GM12892 (cell line): ENCODE measurements at regions not wholly inside any gene's neighbourhood (a gene's known extent, or its start where the extent isn't known, plus 50 kb on each side); places are given as distances from the start of the nearest gene placed in this dataset.
"Not testable (repeated sequence)": the region's sequence is repeated elsewhere in the genome, so short reads cannot be mapped to it uniquely, and the experiment has no call there.

ENCODE experiments used
- DNase-seq: peaks from one replicate; pipeline ENCODE4 v3.0.0; 2011; ENCODE audit not compliant: insufficient read length
- FAIRE-seq: peaks from 2 replicates; lab custom pipeline; 2011; peaks lifted over from hg19 to GRCh38; lab: Jason Lieb, UNC
- POLR2A ChIP-seq: IDR thresholded peaks from 2 replicates; pipeline ENCODE4 v1.6.1; 2011; ENCODE audit warnings: low read depth, low read length, control low read depth
- POLR2AphosphoS5 ChIP-seq: IDR thresholded peaks from 2 replicates; pipeline ENCODE4 v1.6.1; 2011; ENCODE audit warnings: low read depth, low read length, control low read depth
- TAF1 ChIP-seq: IDR thresholded peaks from 2 replicates; pipeline ENCODE4 v1.6.1; 2011; ENCODE audit warnings: low read depth, mild to moderate bottlenecking, control low read depth, low read length, borderline replicate concordance

GRCh38 chr5:15377573-15378340, 122.2 kb upstream of the FBXL7 start:
- FAIRE-seq (no peak), DNase-seq (no peak)
- no peak for TF ChIP-seq POLR2AphosphoS5
- no peak for TF ChIP-seq POLR2A
- no peak for TF ChIP-seq TAF1

GRCh38 chr5:15376803-15377202, 123.2 kb upstream of the FBXL7 start:
- DNase-seq (no peak), FAIRE-seq (no peak)
- TF ChIP-seq POLR2AphosphoS5 (no peak), TAF1 (no peak), POLR2A (no peak)

- TF ChIP-seq POLR2A: no peak
- TF ChIP-seq TAF1: no peak
- TF ChIP-seq POLR2AphosphoS5: no peak
- DNase-seq: no peak
- no peak for FAIRE-seq
These were observed 123.9 kb upstream of the FBXL7 start for GRCh38 chr5:15376088-15376487.

GRCh38 chr5:15375559-15375958, 124.4 kb upstream of the FBXL7 start:
- DNase-seq (no peak), FAIRE-seq (no peak)
- no peak for TF ChIP-seq POLR2A
- TF ChIP-seq TAF1: no peak
- no peak for TF ChIP-seq POLR2AphosphoS5

- DNase-seq (no peak), FAIRE-seq (no peak)
- no peak for TF ChIP-seq POLR2AphosphoS5
These were observed 125.1 kb upstream of the FBXL7 start for GRCh38 chr5:15374886-15375285.

GRCh38 chr5:15373151-15373550, 126.8 kb upstream of the FBXL7 start:
- FAIRE-seq: no peak
- DNase-seq: no peak
- no peak for TF ChIP-seq POLR2A
- no peak for TF ChIP-seq TAF1
- TF ChIP-seq POLR2AphosphoS5: no peak

- no peak for TF ChIP-seq POLR2AphosphoS5
- TF ChIP-seq POLR2A: no peak
- no peak for TF ChIP-seq TAF1
- no peak for DNase-seq
- FAIRE-seq: no peak
These were observed 128.8 kb upstream of the FBXL7 start for GRCh38 chr5:15371184-15371583.

GRCh38 chr5:15368835-15369234, 131.1 kb upstream of the FBXL7 start:
- TF ChIP-seq TAF1 (no peak), POLR2AphosphoS5 (no peak), POLR2A (no peak)
- DNase-seq (no peak), FAIRE-seq (no peak)

- TF ChIP-seq POLR2AphosphoS5 (no peak), POLR2A (no peak), TAF1 (no peak)
- FAIRE-seq (no peak), DNase-seq (no peak)
These were observed 132.5 kb upstream of the FBXL7 start for GRCh38 chr5:15367489-15367888.

- FAIRE-seq: no peak
- no peak for DNase-seq
- TF ChIP-seq POLR2A: no peak
- TF ChIP-seq POLR2AphosphoS5: no peak
- TF ChIP-seq TAF1: no peak
These were observed 133.1 kb upstream of the FBXL7 start for GRCh38 chr5:15366676-15367391.

GRCh38 chr5:15365070-15365469, 134.9 kb upstream of the FBXL7 start:
- FAIRE-seq (no peak), DNase-seq (no peak)
- TF ChIP-seq POLR2AphosphoS5: no peak
- no peak for TF ChIP-seq POLR2A
- TF ChIP-seq TAF1: no peak

GRCh38 chr5:15363601-15364000, 136.4 kb upstream of the FBXL7 start:
- FAIRE-seq: no peak
- no peak for DNase-seq
- TF ChIP-seq POLR2A (no peak), TAF1 (no peak), POLR2AphosphoS5 (no peak)

- not testable (repeated sequence) for FAIRE-seq, DNase-seq
These were observed 142.9 kb upstream of the FBXL7 start for GRCh38 chr5:15357092-15357453.

GRCh38 chr5:15356308-15357091, 143.5 kb upstream of the FBXL7 start:
- not testable (repeated sequence) for DNase-seq, FAIRE-seq
